Ascending aorta (tissue), 2 donors: ENCODE measurements at regions not wholly inside any gene's neighbourhood (a gene's known extent, or its start where the extent isn't known, plus 50 kb on each side); places are given as distances from the start of the nearest gene placed in this dataset.

Source experiments
- DNase-seq, 2 donors: peaks; one replicate each; pipeline ENCODE4 v3.0.0-alpha.2; 2019; ENCODE audit warnings: low spot score in 2 of 2
- H3K27ac ChIP-seq, 2 donors: fragments of 200-600 bp; sonication (generic); one replicate each; pipeline ENCODE4 v1.5.1; 2016 to 2017; ENCODE audit warnings: mild to moderate bottlenecking in 1 of 2
- H3K27me3 ChIP-seq: fragments of 200-600 bp; sonication (generic); one replicate; pipeline ENCODE4 v1.5.1; 2017
- H3K36me3 ChIP-seq, 2 donors: fragments of 200-600 bp; sonication (generic); one replicate each; pipeline ENCODE4 v1.5.1; 2016
- H3K4me1 ChIP-seq, 2 donors: fragments of 200-600 bp; sonication (generic); one replicate each; pipeline ENCODE4 v1.5.1; 2016 to 2017; ENCODE audit warnings: mild to moderate bottlenecking in 1 of 2
- H3K4me3 ChIP-seq, 2 donors: fragments of 200-600 bp; sonication (generic); one replicate each; pipeline ENCODE4 v1.5.1; 2016 to 2017; ENCODE audit warnings: mild to moderate bottlenecking in 1 of 2
- H3K9me3 ChIP-seq, 2 donors: fragments of 200-600 bp; sonication (generic); one replicate each; pipeline ENCODE4 v1.5.1; 2016
- intact Hi-C: fragments of 100-400 bp; cut with DNase I; formaldehyde crosslinking; loops from one replicate; pipeline ENCODE4 v1.15.1; 2023
- TF ChIP-seq, protein P1 (sequence below), 3 experiments: fragments of 200-600 bp in 2 of 3; fragments of 450-650 bp in 1 of 3; sonication (generic) in 2 of 3; IDR thresholded peaks; one replicate each; pipeline ENCODE4 v1.5.1; 2016 to 2019; ENCODE audit warnings: antibody characterized with exemption in 3 of 3, mild to moderate bottlenecking in 1 of 3, moderate library complexity in 1 of 3

DNA sequence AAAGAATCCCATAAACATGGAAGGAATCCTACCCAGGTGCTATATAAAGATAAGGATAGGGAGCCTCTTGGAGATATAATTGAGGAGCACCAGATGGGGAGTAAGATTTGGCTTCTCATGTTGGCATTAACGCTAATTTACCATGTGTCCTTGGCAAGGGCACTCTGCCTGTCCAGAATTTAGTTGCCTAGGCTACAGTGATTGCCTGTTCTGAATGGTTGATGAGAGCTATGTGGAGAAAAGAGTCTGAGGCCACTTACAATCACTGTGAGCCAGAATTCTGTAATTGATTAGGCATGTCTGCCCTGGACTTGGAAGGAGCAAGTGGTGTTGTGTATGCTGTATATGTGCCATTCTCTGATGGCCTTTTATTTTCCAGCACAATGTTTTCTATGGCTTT is 1101.2 kb upstream of the RBFOX1 start:
- no peak overlapping the region for H3K4me3 ChIP-seq
- H3K27ac ChIP-seq: no peak overlapping the region
- TF ChIP-seq, protein P1, sequence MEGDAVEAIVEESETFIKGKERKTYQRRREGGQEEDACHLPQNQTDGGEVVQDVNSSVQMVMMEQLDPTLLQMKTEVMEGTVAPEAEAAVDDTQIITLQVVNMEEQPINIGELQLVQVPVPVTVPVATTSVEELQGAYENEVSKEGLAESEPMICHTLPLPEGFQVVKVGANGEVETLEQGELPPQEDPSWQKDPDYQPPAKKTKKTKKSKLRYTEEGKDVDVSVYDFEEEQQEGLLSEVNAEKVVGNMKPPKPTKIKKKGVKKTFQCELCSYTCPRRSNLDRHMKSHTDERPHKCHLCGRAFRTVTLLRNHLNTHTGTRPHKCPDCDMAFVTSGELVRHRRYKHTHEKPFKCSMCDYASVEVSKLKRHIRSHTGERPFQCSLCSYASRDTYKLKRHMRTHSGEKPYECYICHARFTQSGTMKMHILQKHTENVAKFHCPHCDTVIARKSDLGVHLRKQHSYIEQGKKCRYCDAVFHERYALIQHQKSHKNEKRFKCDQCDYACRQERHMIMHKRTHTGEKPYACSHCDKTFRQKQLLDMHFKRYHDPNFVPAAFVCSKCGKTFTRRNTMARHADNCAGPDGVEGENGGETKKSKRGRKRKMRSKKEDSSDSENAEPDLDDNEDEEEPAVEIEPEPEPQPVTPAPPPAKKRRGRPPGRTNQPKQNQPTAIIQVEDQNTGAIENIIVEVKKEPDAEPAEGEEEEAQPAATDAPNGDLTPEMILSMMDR (IDR thresholded peaks at IDR 0.05): no peak
- H3K27me3 ChIP-seq: no peaks in the 10 kb centered on the region
- intact Hi-C loops: no loop called here
- H3K36me3 ChIP-seq: no peaks in the 10 kb centered on the region
- DNase-seq: no peak
- H3K9me3 ChIP-seq: no peaks in the 10 kb centered on the region
- no peaks in the 10 kb centered on the region for H3K4me1 ChIP-seq

DNA sequence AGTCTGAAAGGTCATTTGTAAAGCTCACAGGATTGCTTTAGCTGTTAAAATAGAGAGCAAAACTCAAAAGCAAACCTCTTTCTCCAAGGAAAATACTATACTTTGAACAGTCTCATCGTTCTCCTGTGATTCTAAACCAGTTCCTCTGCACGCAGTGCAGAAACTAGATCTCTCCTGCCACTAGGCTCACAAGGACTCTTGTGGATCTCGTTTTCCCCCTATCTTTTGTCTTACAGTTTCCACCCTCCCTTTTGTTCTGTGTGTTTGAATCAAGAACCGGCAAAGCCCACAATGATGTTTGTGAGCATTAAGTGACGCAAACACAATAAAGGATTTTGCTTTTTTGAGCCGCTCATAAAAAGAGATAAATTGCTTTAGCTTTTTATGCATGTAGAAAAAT is 1103.5 kb upstream of the RBFOX1 start:
- no peak for DNase-seq
- intact Hi-C loops: no loop called here

DNA sequence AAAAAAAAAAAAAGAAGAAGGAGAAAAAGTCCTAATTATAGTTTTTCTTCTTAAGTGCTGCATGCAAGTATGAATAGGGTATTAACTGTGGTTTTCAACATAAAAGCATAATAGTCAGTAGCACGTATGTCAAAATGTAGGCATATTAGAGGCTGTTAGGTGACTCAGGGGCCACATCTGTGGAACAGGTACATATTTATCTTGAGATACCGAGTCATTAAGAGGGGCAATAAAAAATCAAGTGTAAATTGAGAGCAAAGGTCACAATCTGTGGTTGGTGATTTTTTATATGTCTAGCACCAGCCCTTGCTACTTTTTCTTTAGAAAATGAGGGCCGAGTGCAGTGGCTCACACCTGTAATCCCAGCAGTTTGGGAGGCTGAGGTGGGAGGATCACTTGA is 1113.8 kb upstream of the RBFOX1 start:
- DNase-seq: no peak
- TF ChIP-seq, protein P1 (IDR thresholded peaks at IDR 0.05): no peak
- intact Hi-C loops: no loop called here

More for the DNA sequence above, 1103.5 kb upstream of the RBFOX1 start:
- Histone ChIP-seq H3K27ac (no peak overlapping the region), H3K4me3 (no peak overlapping the region), H3K9me3 (no peaks in the 10 kb centered on the region), H3K27me3 (no peaks in the 10 kb centered on the region), H3K36me3 (no peaks in the 10 kb centered on the region), H3K4me1 (no peaks in the 10 kb centered on the region)
- TF ChIP-seq, protein P1 (IDR thresholded peaks at IDR 0.05): no peak

DNA sequence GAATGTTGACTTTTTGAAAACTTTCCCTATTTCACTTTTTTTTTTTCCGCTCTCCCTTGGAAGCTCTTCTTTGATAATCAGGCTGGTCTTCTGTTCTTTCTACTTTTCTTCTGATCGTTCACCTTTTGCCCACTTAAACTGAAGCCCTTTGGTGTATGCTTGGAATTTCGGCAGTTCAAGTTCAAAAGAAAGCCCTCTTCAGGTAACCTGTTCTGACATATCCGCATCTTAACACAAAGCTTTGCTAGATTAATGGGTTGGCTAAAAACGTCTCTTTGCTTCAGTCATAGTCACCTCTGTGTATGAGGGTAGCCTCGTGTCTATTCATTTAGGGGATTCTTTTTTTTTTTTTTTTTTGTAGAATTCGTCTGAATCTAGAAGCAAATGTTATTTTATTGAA is 1115.8 kb upstream of the RBFOX1 start:
- no peaks in the 10 kb centered on the region for H3K36me3 ChIP-seq
- no peak for DNase-seq
- H3K27me3 ChIP-seq: no peaks in the 10 kb centered on the region
- intact Hi-C loops: no loop called here
- TF ChIP-seq, protein P1 (IDR thresholded peaks at IDR 0.05): no peak
- H3K4me3 ChIP-seq: no peak overlapping the region
- H3K27ac ChIP-seq: no peak overlapping the region
- no peaks in the 10 kb centered on the region for H3K9me3 ChIP-seq
- H3K4me1 ChIP-seq: no peaks in the 10 kb centered on the region

More for the DNA sequence above, 1113.8 kb upstream of the RBFOX1 start:
- Histone ChIP-seq H3K4me3 (no peak overlapping the region), H3K9me3 (no peaks in the 10 kb centered on the region), H3K27me3 (no peaks in the 10 kb centered on the region), H3K27ac (no peak overlapping the region), H3K36me3 (no peaks in the 10 kb centered on the region), H3K4me1 (no peaks in the 10 kb centered on the region)

DNA sequence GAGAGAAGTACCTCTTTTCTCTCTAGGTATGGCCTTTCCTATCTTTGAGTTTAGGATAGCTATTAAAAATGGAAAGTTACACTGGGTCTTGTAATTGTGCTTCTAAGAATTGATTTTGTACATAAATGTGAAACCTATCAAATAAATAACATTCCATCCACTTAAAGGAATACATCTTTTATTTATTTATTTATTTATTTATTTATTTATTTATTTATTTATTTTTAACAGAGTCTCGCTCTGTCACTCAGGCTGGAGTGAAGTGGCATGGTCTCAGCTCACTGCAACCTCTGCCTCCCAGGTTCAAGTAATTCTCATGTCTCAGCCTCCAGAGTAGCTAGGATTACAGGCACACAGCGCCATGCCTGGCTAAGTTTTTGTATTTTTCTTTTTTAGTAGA is 1114.0 kb upstream of the EEF2KMT start:
- Histone ChIP-seq H3K4me1 (no peaks in the 10 kb centered on the region), H3K27me3 (no peaks in the 10 kb centered on the region), H3K9me3 (no peaks in the 10 kb centered on the region), H3K4me3 (no peak overlapping the region), H3K36me3 (no peaks in the 10 kb centered on the region), H3K27ac (no peak overlapping the region)
- no peak for DNase-seq
- intact Hi-C loops: no loop called here
- TF ChIP-seq, protein P1 (IDR thresholded peaks at IDR 0.05): no peak

DNA sequence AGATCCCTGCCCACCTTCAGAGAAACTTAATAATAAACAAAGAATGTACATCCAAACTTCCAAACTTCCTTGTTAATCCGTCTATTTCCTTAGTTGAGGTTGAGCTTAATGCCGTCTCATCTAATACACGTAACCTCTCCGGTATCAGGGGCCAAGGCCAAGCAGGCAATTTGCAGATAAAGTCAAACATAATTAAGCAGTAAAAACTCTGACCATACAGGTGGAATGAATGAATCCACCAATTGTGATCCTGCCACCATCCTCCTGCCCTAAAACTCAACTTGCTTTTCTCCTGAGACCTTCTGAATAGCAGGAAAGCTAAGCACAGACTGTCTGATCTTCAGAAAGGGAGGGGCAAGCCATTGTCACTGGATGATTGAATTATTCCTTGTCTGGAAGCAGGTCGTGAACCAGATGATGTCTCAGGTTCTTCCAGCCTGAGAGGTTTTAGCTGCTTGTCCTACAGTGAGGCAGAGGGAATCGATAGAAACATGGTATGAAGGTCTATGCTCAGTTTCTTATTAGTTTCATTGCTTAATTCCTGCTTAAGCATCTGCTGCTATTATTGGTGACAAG is 1111.8 kb upstream of the EEF2KMT start:
- Histone ChIP-seq H3K9me3 (no peaks in the 10 kb centered on the region), H3K36me3 (no peaks in the 10 kb centered on the region), H3K4me3 (no peak overlapping the region), H3K27ac (no peak overlapping the region), H3K4me1 (no peaks in the 10 kb centered on the region), H3K27me3 (no peaks in the 10 kb centered on the region)
- TF ChIP-seq, protein P1 (IDR thresholded peaks at IDR 0.05): no peak
- intact Hi-C loops: no loop called here
- DNase-seq: no peak
